GM21528 (cell line): ENCODE measurements at regions not wholly inside any gene's neighbourhood (a gene's known extent, or its start where the extent isn't known, plus 50 kb on each side); places are given as distances from the start of the nearest gene placed in this dataset.
"Not testable (repeated sequence)": the region's sequence is repeated elsewhere in the genome, so short reads cannot be mapped to it uniquely, and the experiment has no call there.

Experiments
- ATAC-seq: cut with Tn5 transposase; IDR thresholded peaks from one replicate; pipeline ENCODE4 v1.9.1; 2021; ENCODE audit warnings: mild to moderate bottlenecking, moderate library complexity; ENCODE audit not compliant: unreplicated experiment, low FRiP score

DNA sequence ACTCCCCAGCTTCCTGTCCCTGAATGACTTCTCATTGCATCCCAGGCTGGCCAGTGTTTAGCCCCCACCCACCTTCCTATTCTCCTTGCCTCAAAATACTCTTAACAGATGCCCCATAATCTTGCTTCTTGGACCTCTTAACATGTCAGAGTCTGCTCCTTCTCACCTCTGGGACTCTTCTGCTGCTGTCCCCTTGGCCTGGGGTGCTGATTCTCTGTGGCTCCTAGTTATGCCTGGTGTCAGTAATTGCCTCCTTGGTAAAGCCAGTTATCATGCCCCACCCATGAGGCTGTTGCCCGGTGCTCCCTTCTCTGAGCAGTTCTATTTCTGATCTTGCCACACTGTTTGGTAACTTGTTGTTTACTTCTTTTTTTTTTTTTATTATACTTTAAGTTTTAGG is 256.8 kb downstream of the STIM2 start:
- ATAC-seq = no peak

DNA sequence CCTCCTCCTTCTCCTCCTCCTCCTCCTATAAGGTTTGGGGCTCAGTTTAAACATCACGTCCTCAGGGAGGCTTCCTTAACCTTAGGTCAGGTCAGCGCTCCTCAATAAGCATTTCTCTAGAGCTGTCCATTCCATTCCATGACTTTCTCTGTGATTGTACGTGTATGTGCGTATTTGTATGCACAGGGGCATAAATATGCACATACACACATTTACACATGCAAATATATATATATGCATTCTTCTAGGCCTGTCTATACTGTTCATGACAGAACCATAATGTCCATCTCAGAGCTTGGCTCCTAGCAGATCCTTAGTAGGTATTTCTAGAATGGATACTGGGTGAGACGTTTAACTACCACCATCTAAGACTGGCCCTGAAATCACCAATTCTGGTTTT is 258.6 kb downstream of the STIM2 start:
- no peak for ATAC-seq

DNA sequence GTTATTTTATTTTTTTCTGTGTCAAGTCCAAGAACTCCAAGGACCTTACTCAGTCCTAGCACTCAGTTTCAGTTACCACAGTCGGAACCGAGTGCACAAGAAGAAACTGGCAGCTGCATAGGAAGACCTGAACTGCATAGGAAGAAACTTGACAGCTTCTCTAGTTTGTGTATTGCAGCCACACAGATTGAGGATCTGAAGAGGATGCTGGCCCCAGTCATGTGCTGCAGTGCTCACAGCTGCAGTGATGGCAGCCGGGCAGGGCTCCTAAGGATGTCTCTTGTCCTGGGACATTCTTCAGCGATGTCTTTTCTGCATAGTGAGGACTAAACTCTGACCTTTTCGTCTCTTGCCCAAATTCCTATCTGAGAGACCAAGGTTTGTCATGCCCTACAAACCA is 261.2 kb downstream of the STIM2 start:
- no peak for ATAC-seq

DNA sequence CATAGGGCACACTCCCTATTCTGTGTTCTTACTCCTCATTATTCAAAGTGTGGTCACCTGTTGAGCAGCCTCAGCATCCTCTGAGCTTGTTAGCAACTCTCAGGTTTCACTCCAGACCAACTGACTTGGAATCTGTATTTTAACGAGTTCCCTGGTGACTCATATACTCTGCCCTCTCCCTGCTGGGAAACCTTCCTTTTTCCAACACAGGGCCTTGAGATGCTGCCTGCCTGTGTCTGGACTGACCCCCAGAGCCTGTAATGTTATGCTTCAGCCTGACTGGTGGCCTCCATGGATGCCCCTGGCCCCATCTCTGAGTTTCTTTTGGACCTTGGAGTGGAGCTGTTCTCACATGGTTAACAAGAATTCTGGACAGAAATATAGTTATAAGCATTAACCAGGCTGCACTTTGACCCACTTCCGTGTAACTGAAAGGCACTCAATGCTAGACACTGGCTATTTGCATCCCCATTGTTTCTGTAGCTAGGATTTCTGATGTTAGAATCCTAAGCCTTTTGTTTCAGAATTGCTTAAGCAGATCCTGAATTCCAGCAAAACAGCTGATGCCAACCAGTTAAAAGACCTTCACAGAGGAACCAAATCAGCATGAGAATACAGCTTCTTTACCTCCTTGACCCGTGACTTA is 262.6 kb downstream of the STIM2 start:
- ATAC-seq = no peak

DNA sequence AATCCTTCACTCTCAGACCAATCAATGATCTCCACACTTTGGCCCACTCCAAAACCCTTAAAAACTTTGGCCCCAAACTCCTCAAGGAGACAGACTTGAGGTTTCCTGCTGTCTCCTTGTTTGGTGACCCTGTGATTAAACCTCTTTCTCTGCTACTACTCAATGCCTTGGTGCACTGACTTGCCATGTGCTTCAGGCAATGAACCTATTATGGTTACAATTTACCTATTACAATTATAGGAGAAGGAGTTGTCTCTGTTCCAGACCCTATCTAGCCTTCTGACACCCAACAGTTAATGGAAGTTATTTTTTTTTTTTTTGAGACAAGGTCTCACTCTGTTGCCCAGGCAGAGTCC is 263.1 kb downstream of the STIM2 start:
- ATAC-seq = no peak

DNA sequence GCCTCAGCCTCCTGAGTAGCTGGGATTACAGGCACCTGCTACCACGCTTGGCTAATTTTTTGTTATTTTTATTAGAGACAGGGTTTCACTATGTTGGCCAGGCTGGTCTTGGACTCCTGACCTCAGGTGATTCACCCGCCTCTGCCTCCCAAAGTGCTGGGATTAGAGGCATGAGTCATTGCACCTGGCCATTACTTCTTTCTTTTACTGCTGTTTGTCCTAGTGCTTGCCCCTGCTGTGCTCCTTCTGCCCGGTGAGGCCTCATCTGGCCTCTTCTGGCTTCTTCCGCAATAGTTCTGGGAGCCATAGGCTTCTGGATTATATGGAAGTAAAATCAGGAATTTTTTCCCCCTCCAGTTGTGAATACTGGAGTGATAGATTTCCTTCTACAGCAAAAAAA is 266.3 kb downstream of the STIM2 start:
- not testable (repeated sequence) for ATAC-seq

DNA sequence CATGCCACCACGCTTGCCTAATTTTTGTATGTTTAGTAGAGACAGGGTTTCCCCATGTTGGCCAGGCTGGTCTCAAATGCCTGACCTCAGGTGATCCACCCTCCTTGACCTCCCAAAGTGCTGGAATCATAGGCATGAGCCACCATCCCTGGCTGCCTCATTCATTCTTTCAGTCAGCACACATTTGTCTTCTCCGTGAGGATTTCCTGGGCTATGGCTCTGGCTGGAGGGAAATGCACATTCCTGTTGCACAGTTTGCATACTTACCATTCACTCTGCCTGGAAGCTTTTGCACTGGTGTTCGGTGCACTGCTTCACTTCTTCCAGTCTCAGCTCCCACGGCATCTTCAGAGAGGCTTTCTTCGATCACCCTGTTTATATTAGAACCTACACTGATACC is 267.8 kb downstream of the STIM2 start:
- no peak for ATAC-seq

DNA sequence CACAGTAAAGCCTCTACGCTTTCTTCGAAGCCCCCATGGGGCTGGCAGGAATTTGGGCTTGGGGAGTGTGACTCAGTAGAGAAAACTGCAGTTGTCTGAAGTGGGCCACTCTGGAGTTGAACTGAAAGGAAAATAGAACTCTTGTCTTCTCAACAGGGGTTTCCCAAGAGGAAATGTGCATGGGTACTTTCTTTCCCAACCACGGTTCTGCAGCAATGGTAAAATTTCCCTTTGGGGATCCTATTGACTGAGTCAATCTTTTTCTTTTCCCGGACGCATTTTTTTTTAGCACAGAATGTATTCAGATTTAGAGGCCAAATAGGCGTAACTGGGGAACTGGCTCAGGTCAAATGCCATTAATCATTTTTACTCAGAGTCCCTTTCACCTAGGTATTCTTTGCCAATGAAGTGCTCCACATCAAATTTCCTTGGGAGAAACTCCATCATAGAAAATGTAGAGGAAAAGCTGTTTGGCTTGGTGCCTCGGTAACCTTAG is 269.3 kb downstream of the STIM2 start:
- ATAC-seq = no peak

DNA sequence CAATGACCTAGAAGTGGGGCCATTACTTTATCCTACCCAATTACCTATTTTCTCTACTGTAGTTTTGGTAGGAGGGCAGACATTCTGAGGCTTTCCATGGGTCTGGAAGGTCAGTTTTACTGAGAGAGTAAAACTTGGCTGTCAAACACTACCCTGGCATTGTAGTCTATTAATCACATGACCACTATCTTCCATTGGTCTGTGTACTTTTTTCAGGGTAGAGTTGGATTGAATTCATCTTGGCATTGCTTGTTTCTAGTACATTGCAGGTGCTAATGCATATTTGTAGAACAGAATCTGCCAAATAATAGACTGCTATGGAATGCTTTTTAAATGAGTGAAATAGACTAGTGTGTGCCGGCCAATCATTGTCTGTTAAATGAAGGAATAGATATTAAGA is 271.9 kb downstream of the STIM2 start:
- no peak for ATAC-seq

DNA sequence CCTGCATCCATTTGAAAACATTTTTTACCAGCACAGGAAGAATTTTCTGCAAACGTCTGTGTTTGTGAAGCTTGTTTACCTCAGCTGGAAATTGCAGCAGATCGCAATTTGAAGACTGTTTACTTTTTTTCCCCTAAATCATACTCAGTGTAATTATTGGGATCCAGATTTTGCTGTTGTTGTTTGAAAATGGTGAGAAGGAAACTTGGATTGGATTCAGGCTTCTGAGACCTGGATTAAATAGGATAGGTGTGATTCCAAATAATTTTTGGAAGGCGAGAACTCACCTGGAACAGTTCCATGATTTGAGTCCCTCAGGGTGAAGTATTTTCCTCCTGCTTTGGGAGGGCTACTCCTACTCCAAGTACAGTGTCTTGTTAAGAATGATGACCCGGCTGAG is 279.8 kb downstream of the STIM2 start:
- no peak for ATAC-seq

DNA sequence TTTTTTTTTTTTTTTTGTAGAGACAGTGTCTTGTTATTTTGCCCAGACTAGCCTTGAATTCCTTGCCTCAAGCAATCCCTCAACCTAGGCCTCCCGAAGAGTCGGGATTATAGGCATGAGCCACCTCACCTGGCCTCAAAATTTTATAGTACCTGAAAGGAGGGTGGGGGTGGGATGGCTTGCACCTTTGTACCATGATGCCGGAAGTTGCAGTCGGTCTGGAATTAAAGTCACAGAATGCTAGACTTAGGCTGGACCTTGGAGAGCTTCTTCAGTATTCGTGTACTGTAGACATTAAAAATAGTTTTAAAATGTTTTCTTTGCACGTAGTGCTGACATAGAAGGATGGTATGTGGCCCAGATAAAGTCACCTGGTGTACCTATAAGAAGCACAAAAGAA is 280.9 kb downstream of the STIM2 start:
- no peak for ATAC-seq

DNA sequence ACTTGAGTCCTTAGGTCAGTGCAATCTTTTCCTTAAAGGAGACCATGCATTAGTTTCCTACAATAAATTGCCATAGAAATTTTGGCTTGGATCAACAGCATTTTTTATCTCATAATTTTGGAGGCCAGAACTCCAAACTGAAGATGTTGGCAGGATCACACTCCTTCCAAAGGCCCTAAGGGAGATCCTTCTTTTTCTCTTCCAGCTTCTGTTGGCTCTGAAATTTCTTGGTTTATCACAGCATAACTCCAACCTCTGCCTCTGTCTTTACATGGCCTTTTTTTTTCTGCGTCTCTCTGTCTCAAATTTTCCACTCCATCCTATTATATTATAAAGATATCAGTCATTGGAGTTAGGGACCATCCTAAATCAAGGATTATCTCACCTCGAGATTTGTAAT is 282.2 kb downstream of the STIM2 start:
- ATAC-seq = no peak

DNA sequence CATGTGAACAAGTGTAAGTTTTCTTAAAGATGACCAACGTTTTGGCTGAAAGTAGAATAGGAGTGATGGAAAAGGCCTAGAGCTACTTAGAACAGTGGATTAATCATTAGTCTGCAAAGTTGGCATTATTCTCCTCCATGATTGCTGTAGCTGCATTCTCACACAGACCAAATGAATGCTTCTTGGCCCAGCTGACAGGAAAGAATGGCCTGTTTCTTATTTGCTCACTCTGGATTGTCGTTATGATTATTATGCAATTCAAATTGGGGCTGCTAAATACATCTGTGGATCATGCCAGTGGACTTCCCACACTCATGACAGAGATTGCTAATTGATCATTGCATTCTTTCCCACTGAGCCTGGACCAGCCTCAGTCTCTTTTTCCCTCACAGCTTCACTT is 285.0 kb downstream of the STIM2 start:
- no peak for ATAC-seq

DNA sequence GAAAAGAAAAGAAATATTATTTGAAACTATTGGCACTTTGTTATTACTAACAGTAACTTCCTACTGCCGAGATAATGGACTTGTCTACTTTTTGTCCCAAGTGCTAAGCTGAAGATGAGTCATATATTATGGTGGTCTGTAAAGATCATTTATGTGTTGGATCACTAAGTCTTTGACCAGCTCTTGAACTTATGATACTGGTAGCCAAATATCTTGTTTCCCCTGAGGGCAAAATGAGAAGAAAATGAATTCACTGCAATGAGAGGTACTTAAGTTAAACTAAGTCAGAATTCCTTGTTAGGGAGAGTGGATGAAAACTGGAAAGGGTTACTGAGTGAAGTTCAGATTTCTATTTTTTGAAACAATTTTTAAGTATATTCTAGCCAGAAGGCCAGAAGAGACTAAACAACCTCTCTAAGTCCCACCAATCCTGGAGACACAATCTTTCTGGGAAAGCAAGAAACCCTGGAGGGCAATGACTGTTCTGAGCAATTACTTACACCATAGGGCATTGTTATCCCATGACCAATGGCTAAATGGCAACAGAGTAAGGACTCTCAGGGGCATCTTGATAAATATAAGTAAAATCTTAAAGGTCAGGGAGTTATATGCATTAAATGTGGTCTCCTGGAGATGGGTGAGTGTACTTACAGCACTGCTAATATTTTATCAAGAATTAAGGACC is 287.7 kb downstream of the STIM2 start:
- ATAC-seq = no peak

DNA sequence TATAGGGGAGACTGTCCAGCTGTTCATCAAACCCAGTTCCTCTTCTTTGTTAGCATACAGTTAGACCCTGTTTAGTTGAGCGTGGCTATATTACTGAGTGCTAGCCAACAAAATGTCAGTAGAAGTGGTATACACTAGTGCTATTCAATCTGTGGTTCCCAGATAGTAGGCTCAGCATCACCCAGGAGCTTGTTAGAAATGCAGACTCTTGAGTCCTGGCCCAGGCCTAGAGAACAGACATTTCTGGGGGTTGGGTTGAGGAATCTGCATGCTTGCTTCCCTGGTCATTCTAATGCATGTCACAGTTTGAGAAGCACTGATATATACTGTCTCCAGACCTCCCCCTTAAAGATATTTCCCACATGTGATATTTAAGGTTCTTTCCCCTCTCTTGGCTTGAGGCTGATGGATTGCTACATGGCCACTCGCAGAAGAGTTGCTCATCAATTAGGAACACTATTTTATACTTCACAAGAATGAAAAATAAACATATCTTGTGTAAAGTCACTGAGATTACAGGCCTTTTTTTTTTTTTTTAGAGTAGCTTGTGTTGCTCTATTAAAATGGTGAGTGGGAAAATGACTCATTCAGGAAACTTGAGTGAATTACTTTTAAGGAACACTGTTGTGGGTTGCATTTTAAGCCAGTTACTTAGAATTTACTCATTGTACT is 289.0 kb downstream of the STIM2 start:
- no peak for ATAC-seq

DNA sequence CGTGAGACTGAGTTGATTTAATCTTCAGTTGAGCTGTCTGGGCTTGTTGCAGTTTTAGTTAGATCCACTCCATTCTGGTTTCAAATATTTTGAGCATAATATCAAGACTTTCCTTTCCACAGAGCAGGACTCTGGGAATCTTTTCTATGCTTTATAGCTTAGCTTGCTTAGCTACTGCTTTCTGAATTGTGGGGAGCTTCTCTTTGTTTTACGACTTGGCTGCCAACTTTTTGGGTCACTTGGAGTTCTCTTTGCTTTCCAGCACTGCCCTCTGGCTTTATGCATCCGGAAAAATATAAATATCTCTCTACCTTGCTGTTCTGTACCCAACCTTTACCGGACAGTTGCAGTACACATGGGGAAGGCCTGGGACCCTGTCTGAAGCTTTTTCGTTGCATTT is 292.1 kb downstream of the STIM2 start:
- ATAC-seq = no peak

DNA sequence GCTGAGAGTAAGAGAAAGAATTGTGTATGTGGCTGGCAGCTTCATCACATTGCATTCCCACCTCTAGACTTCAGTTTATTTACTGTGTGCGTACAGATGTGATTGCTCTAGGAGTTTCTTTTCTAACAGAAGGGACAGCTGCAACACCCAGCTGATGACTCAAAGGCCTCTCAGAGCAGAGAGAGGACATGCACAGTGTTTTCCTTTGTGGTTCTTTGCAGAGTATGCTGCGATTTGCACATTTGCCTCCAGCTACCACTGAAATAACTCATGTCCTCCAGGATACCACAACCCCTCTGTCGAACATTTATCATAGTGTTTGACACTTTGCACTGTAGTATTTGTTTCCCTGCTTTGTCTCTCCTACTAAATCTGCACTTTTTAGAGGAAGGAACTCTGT is 294.1 kb downstream of the STIM2 start:
- ATAC-seq = no peak

DNA sequence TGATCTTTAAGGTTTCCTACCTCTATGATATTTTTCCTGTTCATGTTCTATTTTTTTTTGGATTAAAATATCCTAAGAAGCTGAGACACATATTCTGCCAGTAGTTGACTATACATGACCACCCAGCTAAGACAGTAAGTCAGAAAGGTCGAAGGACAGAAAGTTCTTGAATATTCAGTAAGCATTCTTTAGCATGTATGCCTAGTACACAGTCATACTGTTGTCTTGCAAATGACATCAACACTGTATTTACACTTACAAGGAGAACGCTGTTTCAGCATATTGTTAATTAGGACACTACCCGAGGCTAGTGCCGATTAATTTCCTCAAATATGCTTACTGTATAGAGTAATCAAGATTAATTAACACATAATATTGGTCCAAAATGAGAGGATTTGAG is 300.6 kb downstream of the STIM2 start:
- ATAC-seq = no peak

DNA sequence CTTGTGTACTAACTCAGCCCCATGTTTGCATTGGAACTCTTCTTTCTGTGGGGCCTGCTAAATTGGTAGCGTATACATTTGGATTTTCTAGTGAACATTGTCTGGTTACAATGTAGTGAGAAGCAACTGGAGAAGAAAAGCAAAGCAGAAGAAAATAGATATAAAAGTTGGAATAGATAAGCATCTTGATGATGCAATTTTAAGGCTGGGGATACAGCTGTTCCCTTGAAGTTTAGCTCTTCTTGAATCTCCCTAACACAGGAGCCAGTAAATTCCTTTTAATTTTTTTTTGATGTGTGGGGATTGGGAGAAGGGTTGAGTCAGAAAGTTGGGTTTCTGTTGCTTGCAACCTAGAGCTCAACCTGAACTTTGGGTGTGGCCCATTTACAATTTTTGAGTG is 308.1 kb downstream of the STIM2 start:
- ATAC-seq = no peak

DNA sequence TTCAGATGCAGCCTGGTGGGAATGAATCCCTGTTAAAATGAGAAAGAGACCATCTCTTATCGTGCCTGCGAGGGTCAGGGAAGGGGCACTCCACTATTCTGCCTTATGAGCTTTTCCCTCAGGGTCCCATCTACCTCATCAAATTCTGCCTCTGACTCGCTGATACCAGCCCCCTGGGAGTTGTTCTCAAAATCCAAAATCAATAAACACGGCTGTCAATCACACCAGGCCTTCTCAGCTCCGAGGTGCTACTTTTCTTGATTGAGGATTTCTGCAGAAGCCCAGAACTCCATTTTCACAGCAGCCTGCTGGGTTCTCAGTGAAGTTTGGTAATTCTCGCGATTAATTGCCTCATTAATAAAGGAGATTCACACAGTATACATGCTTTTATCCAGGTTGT is 312.6 kb downstream of the STIM2 start:
- ATAC-seq = no peak

DNA sequence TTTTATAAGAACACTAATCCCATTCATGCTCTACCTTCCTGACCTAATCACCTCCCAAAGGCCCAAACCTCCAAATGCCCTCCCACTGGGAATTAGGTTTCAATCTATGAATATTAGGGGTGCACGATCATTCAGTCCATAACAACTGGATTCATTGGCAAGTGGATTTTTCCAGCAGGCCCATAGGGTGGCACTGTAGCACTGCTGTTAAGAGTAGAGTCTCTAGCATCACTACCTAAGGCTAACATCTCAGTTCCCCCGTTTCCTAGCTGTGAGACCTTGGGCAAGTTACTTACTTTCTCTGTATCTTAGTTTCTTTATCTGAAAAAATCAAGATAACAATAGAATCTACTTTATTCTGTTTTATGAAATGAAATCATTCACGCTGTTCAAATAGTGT is 315.8 kb downstream of the STIM2 start:
- no peak for ATAC-seq

DNA sequence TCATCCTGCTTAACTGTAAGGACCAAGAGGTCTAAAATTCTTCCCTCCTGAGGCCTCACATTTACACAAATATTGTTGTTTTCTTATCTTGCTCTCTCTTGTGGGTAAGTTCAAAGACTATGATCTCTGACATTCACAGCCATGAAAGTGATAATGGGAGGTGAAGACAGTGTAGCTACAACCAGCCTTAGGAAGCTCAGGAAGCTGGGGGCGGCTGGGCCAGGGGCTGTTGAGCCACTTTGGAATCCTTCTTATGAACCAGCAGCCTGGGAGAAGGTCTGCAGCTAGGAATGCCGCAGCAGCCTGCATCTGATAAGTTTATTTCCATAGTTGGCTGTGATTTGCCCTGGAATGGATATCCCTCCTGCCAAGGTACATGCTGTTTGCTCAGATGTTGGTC is 316.2 kb downstream of the STIM2 start:
- no peak for ATAC-seq
